ENCODE measurements at regions not wholly inside any gene's neighbourhood (a gene's known extent, or its start where the extent isn't known, plus 50 kb on each side); places are given as distances from the start of the nearest gene placed in this dataset.
"Not testable (repeated sequence)": the region's sequence is repeated elsewhere in the genome, so short reads cannot be mapped to it uniquely, and the experiment has no call there.

DNA sequence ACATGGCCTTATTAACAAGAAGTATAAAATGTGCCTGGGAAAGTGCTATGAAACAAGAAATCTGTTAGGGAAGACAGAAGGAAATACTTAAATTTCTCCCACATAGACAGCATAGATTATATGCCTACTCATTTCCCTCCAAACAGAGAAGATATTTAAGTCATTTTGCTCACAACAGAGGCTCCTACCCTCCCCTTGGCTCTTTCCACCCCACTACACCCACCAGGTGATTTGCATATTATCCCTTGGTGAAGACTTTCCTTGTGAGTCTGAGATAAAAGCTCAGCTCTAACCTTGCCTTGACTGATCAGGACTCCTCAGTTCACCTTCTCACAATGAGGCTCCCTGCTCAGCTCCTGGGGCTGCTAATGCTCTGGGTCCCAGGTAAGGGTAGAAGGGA lies 1245.1 kb downstream of the RPIA start:
- TF ChIP-seq RFX5, POLR2A, CEBPB (IDR thresholded peaks at IDR 0.05; ENCODE audit: low read depth, low read length): not testable (repeated sequence)
- TF ChIP-seq, protein P1, sequence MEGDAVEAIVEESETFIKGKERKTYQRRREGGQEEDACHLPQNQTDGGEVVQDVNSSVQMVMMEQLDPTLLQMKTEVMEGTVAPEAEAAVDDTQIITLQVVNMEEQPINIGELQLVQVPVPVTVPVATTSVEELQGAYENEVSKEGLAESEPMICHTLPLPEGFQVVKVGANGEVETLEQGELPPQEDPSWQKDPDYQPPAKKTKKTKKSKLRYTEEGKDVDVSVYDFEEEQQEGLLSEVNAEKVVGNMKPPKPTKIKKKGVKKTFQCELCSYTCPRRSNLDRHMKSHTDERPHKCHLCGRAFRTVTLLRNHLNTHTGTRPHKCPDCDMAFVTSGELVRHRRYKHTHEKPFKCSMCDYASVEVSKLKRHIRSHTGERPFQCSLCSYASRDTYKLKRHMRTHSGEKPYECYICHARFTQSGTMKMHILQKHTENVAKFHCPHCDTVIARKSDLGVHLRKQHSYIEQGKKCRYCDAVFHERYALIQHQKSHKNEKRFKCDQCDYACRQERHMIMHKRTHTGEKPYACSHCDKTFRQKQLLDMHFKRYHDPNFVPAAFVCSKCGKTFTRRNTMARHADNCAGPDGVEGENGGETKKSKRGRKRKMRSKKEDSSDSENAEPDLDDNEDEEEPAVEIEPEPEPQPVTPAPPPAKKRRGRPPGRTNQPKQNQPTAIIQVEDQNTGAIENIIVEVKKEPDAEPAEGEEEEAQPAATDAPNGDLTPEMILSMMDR (conservative IDR thresholded peaks at IDR 0.05; ENCODE audit: low read depth, low read length): not testable (repeated sequence)
